ENCODE measurements at regions not wholly inside any gene's neighbourhood (a gene's known extent, or its start where the extent isn't known, plus 50 kb on each side); places are given as distances from the start of the nearest gene placed in this dataset.

DNA sequence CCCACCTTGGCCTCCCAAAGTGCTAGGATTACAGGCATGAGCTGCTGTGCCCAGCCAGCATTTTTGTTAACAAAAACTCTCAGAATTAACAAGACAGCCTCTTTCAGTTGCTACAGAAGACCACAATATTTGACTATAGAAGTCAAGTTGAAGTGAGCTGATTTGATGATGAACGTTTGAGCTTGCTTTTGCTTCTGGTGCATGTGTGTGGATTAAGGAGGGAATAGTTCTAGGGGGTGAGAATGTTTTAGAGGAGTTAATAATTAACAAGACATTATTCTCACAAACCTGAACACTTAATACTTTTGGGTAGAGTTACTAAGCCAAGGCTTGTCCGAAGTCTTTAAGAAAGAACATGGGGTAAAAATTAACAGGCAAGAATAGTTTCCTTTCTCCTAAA lies 191.6 kb downstream of the TENT4A start:
- H3K23me2 ChIP-seq (ENCODE audit: insufficient read length, low read depth, low read length, poor library complexity, severe bottlenecking) = no peaks in the 10 kb centered on the region
- H3K4me1 Mint-ChIP-seq = peaks cover 13% of the 10 kb centered on the region in 2 experiments
- no peak overlapping the region for H3K23ac ChIP-seq (ENCODE audit: insufficient read length, low read depth, low read length)
- no peak overlapping the region for H2AFZ ChIP-seq (ENCODE audit: low read length)
- no peak overlapping the region for H3T11ph ChIP-seq (ENCODE audit: low read length)
- no peak overlapping the region for H3K4me3 Mint-ChIP-seq
- H2BK5ac ChIP-seq (ENCODE audit: insufficient read length, low read length) = no peak overlapping the region
- no peak overlapping the region for H3K9ac ChIP-seq (ENCODE audit: extremely low read depth, insufficient read length, low read length)
- no peak overlapping the region for H4K91ac ChIP-seq (ENCODE audit: insufficient read length, low read depth, low read length)
- no peaks in the 10 kb centered on the region; a peak in 1 of 5 replicates for H3K9me3 Mint-ChIP-seq
- no peaks in the 10 kb centered on the region for H3K79me1 ChIP-seq (ENCODE audit: insufficient read depth, low read depth, low read length, poor library complexity, severe bottlenecking)
- H2BK120ac ChIP-seq (ENCODE audit: low read depth, low read length, poor library complexity, severe bottlenecking) = no peak overlapping the region
- H3K4ac ChIP-seq (ENCODE audit: low read depth, low read length) = no peak overlapping the region
- no peak overlapping the region for H4K5ac ChIP-seq (ENCODE audit: insufficient read length, low read depth, low read length)
- H3K27me3 Mint-ChIP-seq (ENCODE audit: low read depth) = no peaks in the 10 kb centered on the region
- no peak overlapping the region for H3K27ac Mint-ChIP-seq
- H3K14ac ChIP-seq (ENCODE audit: insufficient read depth, low read length) = no peak overlapping the region
- no peak overlapping the region for H3K4me2 ChIP-seq (ENCODE audit: insufficient read depth, insufficient read length, low read length)
- H2BK20ac ChIP-seq (ENCODE audit: low read depth, low read length, poor library complexity, severe bottlenecking) = no peak overlapping the region
- no CpG with 5 or more reads among the region's 2 CpGs for WGBS (ENCODE audit: extremely low coverage, insufficient read length, low lambda C conversion rate)
- TF ChIP-seq, protein P1, sequence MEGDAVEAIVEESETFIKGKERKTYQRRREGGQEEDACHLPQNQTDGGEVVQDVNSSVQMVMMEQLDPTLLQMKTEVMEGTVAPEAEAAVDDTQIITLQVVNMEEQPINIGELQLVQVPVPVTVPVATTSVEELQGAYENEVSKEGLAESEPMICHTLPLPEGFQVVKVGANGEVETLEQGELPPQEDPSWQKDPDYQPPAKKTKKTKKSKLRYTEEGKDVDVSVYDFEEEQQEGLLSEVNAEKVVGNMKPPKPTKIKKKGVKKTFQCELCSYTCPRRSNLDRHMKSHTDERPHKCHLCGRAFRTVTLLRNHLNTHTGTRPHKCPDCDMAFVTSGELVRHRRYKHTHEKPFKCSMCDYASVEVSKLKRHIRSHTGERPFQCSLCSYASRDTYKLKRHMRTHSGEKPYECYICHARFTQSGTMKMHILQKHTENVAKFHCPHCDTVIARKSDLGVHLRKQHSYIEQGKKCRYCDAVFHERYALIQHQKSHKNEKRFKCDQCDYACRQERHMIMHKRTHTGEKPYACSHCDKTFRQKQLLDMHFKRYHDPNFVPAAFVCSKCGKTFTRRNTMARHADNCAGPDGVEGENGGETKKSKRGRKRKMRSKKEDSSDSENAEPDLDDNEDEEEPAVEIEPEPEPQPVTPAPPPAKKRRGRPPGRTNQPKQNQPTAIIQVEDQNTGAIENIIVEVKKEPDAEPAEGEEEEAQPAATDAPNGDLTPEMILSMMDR (conservative IDR thresholded peaks at IDR 0.05) = no peak
- H2BK12ac ChIP-seq (ENCODE audit: insufficient read length, low read depth, low read length) = no peak overlapping the region
- H3K79me2 ChIP-seq (ENCODE audit: insufficient read depth, low read length) = no peaks in the 10 kb centered on the region
- no peaks in the 10 kb centered on the region for H3K27me3 ChIP-seq (ENCODE audit: insufficient read depth, low read length)
- no peaks in the 10 kb centered on the region for H3K4me1 ChIP-seq (ENCODE audit: insufficient read depth, low read length)
- H4K8ac ChIP-seq (replicated peaks; ENCODE audit: insufficient read length, low read depth, low read length) = no peak overlapping the region
- H2AK5ac ChIP-seq (ENCODE audit: insufficient read length, low read length) = no peak overlapping the region
- no peak overlapping the region for H3K27ac ChIP-seq (ENCODE audit: insufficient read length, low read depth, low read length)
- no peak overlapping the region for H3K56ac ChIP-seq (ENCODE audit: insufficient read length, low read depth, low read length)
- no peak overlapping the region for H3K18ac ChIP-seq (ENCODE audit: insufficient read length, low read depth, low read length)
- no peak for DNase-seq
- no peaks in the 10 kb centered on the region for H3K9me3 ChIP-seq (ENCODE audit: control insufficient read depth, low read depth, low read length)
- H2BK15ac ChIP-seq (ENCODE audit: low read depth, low read length) = no peak overlapping the region
- H4K20me1 ChIP-seq (ENCODE audit: control insufficient read depth, insufficient read depth, insufficient read length) = no peaks in the 10 kb centered on the region
- no peaks in the 10 kb centered on the region for H3K36me3 Mint-ChIP-seq (ENCODE audit: insufficient read depth in 1 of 3, low read depth in 3 of 3)

Measured in H9 (cell line).